Small intestine (tissue), 7 donors: ENCODE measurements at regions not wholly inside any gene's neighbourhood (a gene's known extent, or its start where the extent isn't known, plus 50 kb on each side); places are given as distances from the start of the nearest gene placed in this dataset.
"Not testable (repeated sequence)": the region's sequence is repeated elsewhere in the genome, so short reads cannot be mapped to it uniquely, and the experiment has no call there.

Experiments
- DNase-seq, 2 donors: peaks; one replicate each; pipeline versions ENCODE4 v3.0.0 to v3.0.0-alpha.2; 2013
- FAIRE-seq: peaks from 2 replicates; lab custom pipeline; 2012; peaks lifted over from hg19 to GRCh38; lab: Jason Lieb, UNC
- H3K27ac ChIP-seq, 3 donors: one replicate each; pipeline ENCODE4 v1.5.1; 2013; ENCODE audit warnings: low read length in 2 of 3, mild to moderate bottlenecking in 2 of 3, control low read depth in 1 of 3, inconsistent platforms in 1 of 3, low read depth in 1 of 3, moderate library complexity in 1 of 3
- H3K27me3 ChIP-seq, 3 donors: one replicate each; pipeline ENCODE4 v1.6.1; 2013; ENCODE audit warnings: low read length in 3 of 3, inconsistent platforms in 1 of 3; ENCODE audit not compliant: control insufficient read depth in 3 of 3, insufficient read depth in 3 of 3
- H3K36me3 ChIP-seq, 3 donors: one replicate each; pipeline ENCODE4 v1.6.1; 2013; ENCODE audit warnings: low read length in 3 of 3, inconsistent platforms in 1 of 3, low read depth in 1 of 3, mild to moderate bottlenecking in 1 of 3, moderate library complexity in 1 of 3; ENCODE audit not compliant: control insufficient read depth in 3 of 3, insufficient read depth in 2 of 3
- H3K4me1 ChIP-seq, 3 donors: one replicate each; pipeline ENCODE4 v1.6.1; 2013; ENCODE audit warnings: low read length in 2 of 3, inconsistent platforms in 1 of 3, low read depth in 1 of 3, mild to moderate bottlenecking in 1 of 3, moderate library complexity in 1 of 3; ENCODE audit not compliant: control insufficient read depth in 3 of 3, insufficient read depth in 2 of 3
- H3K4me3 ChIP-seq, 3 donors: one replicate each; pipeline ENCODE4 v1.5.1; 2013; ENCODE audit warnings: low read length in 3 of 3, control low read depth in 1 of 3, inconsistent platforms in 1 of 3, low read depth in 1 of 3, mild to moderate bottlenecking in 1 of 3, moderate library complexity in 1 of 3
- H3K9me3 ChIP-seq, 2 donors: one replicate each; pipeline ENCODE4 v1.6.1; 2013; ENCODE audit warnings: low read depth in 1 of 2, low read length in 1 of 2; ENCODE audit not compliant: control insufficient read depth in 2 of 2, insufficient read depth in 1 of 2
- WGBS, 3 donors: extraction: QIAGEN DNeasy Blood & Tissue Kit; methylation state at CpG; one replicate each; pipeline ENCODE4 v1.1.7; 2013; 5-methylcytosine and 5-hydroxymethylcytosine counted together
- donor health status: healthy with polysubstance abuse.
- donor health status: control.
- donor health status: control.
- donor health status: Bipolar disorder and iron deficiency.
- donor health status: healthy.

- H3K36me3 ChIP-seq, result no peaks in the 10 kb centered on the region
- H3K4me1 ChIP-seq, result no peaks in the 10 kb centered on the region
- no peak overlapping the region for H3K27ac ChIP-seq
- DNase-seq, result no peak
- H3K27me3 ChIP-seq, result no peaks in the 10 kb centered on the region
- peak; percentile 47 for FAIRE-seq
- 81 to 93% (median 90%) methylated on average over 1 of the region's 1 CpG for WGBS, 3 donors
- no peak overlapping the region for H3K4me3 ChIP-seq
- H3K9me3 ChIP-seq, result no peaks in the 10 kb centered on the region
These were observed 230.2 kb downstream of the FZD1 start for GRCh38 chr7:91494450-91494849.

GRCh38 chr7:91496251-91496820, 232.1 kb downstream of the FZD1 start:
- Histone ChIP-seq H3K9me3 (no peaks in the 10 kb centered on the region), H3K36me3 (no peaks in the 10 kb centered on the region), H3K27ac (no peak overlapping the region), H3K4me3 (no peak overlapping the region), H3K27me3 (no peaks in the 10 kb centered on the region), H3K4me1 (no peaks in the 10 kb centered on the region)
- WGBS, 3 donors, result 58 to 75% (median 70%) methylated on average over 1 of the region's 1 CpG
- DNase-seq, result no peak
- no peak for FAIRE-seq

DNA sequence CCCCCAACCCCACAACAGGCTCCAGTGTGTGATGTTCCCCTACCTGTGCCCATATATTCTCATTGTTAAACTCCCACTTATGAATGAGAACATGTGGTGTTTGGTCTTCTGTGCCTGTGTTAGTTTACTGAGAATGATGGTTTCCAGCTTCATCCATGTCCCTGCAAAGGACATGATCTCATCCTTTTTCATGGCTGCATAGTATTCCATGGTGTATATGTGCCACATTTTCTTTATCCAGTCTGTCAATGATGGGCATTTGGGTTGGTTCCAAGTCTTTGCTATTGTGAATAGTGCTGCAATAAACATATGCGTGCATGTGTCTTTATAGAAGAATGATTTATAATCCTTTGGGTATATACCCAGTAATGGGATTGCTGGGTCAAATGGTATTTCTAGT, 233.0 kb downstream of the FZD1 start:
- H3K4me3 ChIP-seq, H3K27me3 ChIP-seq, H3K9me3 ChIP-seq, H3K36me3 ChIP-seq, H3K4me1 ChIP-seq, H3K27ac ChIP-seq, DNase-seq, FAIRE-seq: not testable (repeated sequence)
- WGBS, 3 donors, result 83 to 92% (median 90%) methylated on average over 1 of the region's 1 CpG

GRCh38 chr7:91503934-91504555, 239.8 kb downstream of the FZD1 start:
- no peaks in the 10 kb centered on the region for H3K4me1 ChIP-seq
- FAIRE-seq (no peak), DNase-seq (no peak)
- no peaks in the 10 kb centered on the region for H3K27me3 ChIP-seq
- no peak overlapping the region for H3K27ac ChIP-seq
- H3K9me3 ChIP-seq, result peaks cover 0 to 2% of the 10 kb centered on the region in 2 donors
- no peak overlapping the region for H3K4me3 ChIP-seq
- 59 to 66% (median 64%) methylated on average over 3 of the region's 3 CpGs for WGBS, 3 donors
- H3K36me3 ChIP-seq, result no peaks in the 10 kb centered on the region

DNA sequence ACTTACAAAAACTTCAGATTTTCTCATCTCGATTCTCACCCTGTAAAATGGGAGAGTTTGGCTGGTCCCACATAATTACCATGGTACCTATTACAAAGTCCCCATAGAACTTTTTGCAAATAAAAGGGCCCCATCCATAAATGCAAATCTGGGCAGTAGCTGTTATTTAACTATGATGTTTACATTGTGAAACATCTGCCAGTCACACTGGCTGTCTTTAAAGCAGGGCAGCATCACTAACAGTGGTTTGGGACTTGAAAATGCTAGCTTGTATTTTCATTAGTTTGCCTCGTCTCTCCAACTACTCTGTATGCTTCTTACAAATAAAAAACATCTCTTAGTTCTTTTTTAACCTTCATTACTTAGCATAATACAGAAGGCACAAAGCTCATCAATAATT, 240.7 kb downstream of the FZD1 start:
- FAIRE-seq, result no peak
- H3K4me1 ChIP-seq, result no peaks in the 10 kb centered on the region
- peaks cover 0 to 2% of the 10 kb centered on the region in 2 donors for H3K9me3 ChIP-seq
- DNase-seq, result no peak
- no peaks in the 10 kb centered on the region for H3K27me3 ChIP-seq
- 54 to 74% (median 59%) methylated on average over 2 of the region's 2 CpGs for WGBS, 3 donors
- no peaks in the 10 kb centered on the region for H3K36me3 ChIP-seq
- no peak overlapping the region for H3K4me3 ChIP-seq
- H3K27ac ChIP-seq, result no peak overlapping the region

DNA sequence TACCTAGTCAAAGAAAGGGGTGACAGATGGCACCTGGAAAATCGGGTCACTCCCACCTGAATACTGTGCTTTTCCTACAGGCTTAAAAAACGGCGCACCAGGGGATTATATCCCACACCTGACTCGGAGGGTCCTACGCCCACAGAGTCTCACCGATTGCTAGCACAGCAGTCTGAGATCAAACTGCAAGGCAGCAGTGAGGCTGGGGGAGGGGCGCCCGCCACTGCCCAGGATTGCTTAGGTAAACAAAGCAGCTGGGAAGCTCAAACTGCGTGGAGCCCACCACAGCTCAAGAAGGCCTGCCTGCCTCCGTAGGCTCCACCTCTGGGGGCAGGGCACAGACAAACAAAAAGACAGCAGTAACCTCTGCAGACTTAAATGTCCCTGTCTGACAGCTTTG, 242.7 kb downstream of the FZD1 start:
- WGBS, 3 donors, result 75 to 78% (median 76%) methylated on average over 10 of the region's 10 CpGs
- not testable (repeated sequence) for H3K9me3 ChIP-seq, DNase-seq, H3K36me3 ChIP-seq, H3K4me3 ChIP-seq, H3K27me3 ChIP-seq, H3K4me1 ChIP-seq, H3K27ac ChIP-seq, FAIRE-seq

- H3K4me1 ChIP-seq, H3K9me3 ChIP-seq, H3K27me3 ChIP-seq, DNase-seq, H3K4me3 ChIP-seq, H3K36me3 ChIP-seq, H3K27ac ChIP-seq, FAIRE-seq: not testable (repeated sequence)
- WGBS, 3 donors, result 67 to 89% (median 80%) methylated on average over 1 of the region's 1 CpG
These were observed 247.6 kb downstream of the FZD1 start for GRCh38 chr7:91511861-91512260.

DNA sequence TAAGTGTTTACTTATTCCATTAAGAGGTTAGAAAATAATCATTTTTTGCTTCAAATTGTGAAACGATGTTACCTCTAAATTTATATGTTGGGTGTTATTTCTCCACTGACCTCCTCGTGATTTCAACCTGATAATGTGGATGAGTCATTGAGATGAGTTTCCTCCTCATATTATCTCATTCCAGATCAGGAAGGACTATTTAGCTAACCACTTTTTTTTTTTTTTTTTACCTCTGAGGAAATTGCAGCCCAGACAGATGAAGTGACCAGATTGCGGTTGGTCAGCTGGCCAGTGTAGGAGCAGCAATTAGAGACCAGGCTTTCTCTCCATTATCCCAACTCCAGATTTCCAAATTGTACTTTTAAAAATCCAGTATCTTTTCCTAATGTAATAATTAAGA, 248.7 kb downstream of the FZD1 start:
- no peaks in the 10 kb centered on the region for H3K4me1 ChIP-seq
- no peak for DNase-seq
- H3K36me3 ChIP-seq, result no peaks in the 10 kb centered on the region
- no peak overlapping the region for H3K27ac ChIP-seq
- 68 to 72% (median 71%) methylated on average over 3 of the region's 3 CpGs for WGBS, 3 donors
- no peaks in the 10 kb centered on the region for H3K9me3 ChIP-seq
- no peaks in the 10 kb centered on the region for H3K27me3 ChIP-seq
- H3K4me3 ChIP-seq, result no peak overlapping the region
- FAIRE-seq, result no peak

GRCh38 chr7:91514591-91514990, 250.4 kb downstream of the FZD1 start:
- Histone ChIP-seq H3K4me1 (no peaks in the 10 kb centered on the region), H3K27ac (no peak overlapping the region), H3K36me3 (no peaks in the 10 kb centered on the region), H3K4me3 (no peak overlapping the region), H3K27me3 (no peaks in the 10 kb centered on the region), H3K9me3 (no peaks in the 10 kb centered on the region)
- WGBS, 3 donors, result 92 to 95% (median 93%) methylated on average over 4 of the region's 4 CpGs
- DNase-seq (no peak), FAIRE-seq (no peak)
